Body of pancreas (tissue), 4 donors: ENCODE measurements at regions not wholly inside any gene's neighbourhood (a gene's known extent, or its start where the extent isn't known, plus 50 kb on each side); places are given as distances from the start of the nearest gene placed in this dataset.

Experiments used
- ATAC-seq: fragments of 150-250 bp; one replicate; pipeline ENCODE4 v1.9.1; 2016
- DNase-seq, 4 donors: peaks; one replicate each; pipeline ENCODE4 v3.0.0-alpha.2; 2019
- H3K27ac ChIP-seq, 4 donors: fragments of 200-600 bp; sonication (generic); 1 replicate in 3 of 4; 2 replicates in 1 of 4; pipeline versions ENCODE4 v1.5.1 to v1.6.1; 2016 to 2019; ENCODE audit warnings: mild to moderate bottlenecking in 1 of 4, mixed read lengths in 1 of 4, moderate library complexity in 1 of 4
- H3K27me3 ChIP-seq, 2 donors: fragments of 200-600 bp; sonication (generic); one replicate each; pipeline ENCODE4 v1.6.0; 2016; ENCODE audit warnings: mild to moderate bottlenecking in 1 of 2
- H3K36me3 ChIP-seq, 2 donors: fragments of 200-600 bp; sonication (generic); replicated peaks in 1 of 2; 2 replicates each; pipeline ENCODE4 v1.5.1; 2016; ENCODE audit warnings: low read depth in 2 of 2; ENCODE audit not compliant: insufficient read depth in 1 of 2
- H3K4me1 ChIP-seq: fragments of 200-600 bp; sonication (generic); one replicate; pipeline ENCODE4 v1.6.0; 2016
- H3K4me3 ChIP-seq, 2 donors: fragments of 200-600 bp; sonication (generic); 1 replicate in 1 of 2; 2 replicates in 1 of 2; pipeline ENCODE4 v1.5.1; 2016 to 2019
- H3K9me3 ChIP-seq, 3 donors: fragments of 200-600 bp; sonication (generic); 1 replicate in 2 of 3; 2 replicates in 1 of 3; pipeline ENCODE4 v1.5.1; 2016
- CTCF ChIP-seq, 7 experiments: fragments of 450-650 bp in 4 of 7; fragments of 200-600 bp in 3 of 7; sonication (generic) in 3 of 7; IDR thresholded peaks; one replicate each; pipeline ENCODE4 v1.5.1; 2016 to 2019; ENCODE audit warnings: antibody characterized with exemption in 7 of 7
- POLR2A ChIP-seq, 3 donors: fragments of 450-650 bp; IDR thresholded peaks; one replicate each; pipeline ENCODE4 v1.6.1; 2016; ENCODE audit warnings: antibody characterized with exemption in 3 of 3, mild to moderate bottlenecking in 2 of 3
- WGBS, 2 donors: methylation state at CpG; one replicate each; pipeline ENCODE4 v1.1.5; 2017; 5-methylcytosine and 5-hydroxymethylcytosine counted together
- intact Hi-C: fragments of 100-400 bp; cut with DNase I; formaldehyde crosslinking; loops from one replicate; pipeline ENCODE4 v1.15.1; 2023

GRCh38 chr5:74156728-74157383 lies 483.7 kb downstream of the ENC1 start:
- DNase-seq (no peak), ATAC-seq (no peak)
- H3K4me3 ChIP-seq: no peak overlapping the region
- no peaks in the 10 kb centered on the region for H3K4me1 ChIP-seq
- intact Hi-C loops: no loop called here
- 70 to 72% methylated on average over 3 of the region's 3 CpGs for WGBS, 2 donors
- no peak for TF ChIP-seq POLR2A (IDR thresholded peaks at IDR 0.05)
- no peak for TF ChIP-seq CTCF (IDR thresholded peaks at IDR 0.05)
- H3K36me3 ChIP-seq: no peaks in the 10 kb centered on the region
- H3K27ac ChIP-seq: no peak overlapping the region
- H3K9me3 ChIP-seq: no peaks in the 10 kb centered on the region
- no peaks in the 10 kb centered on the region for H3K27me3 ChIP-seq

- Histone ChIP-seq H3K9me3 (no peaks in the 10 kb centered on the region), H3K4me3 (no peak overlapping the region), H3K4me1 (no peaks in the 10 kb centered on the region), H3K36me3 (no peaks in the 10 kb centered on the region), H3K27ac (no peak overlapping the region), H3K27me3 (no peaks in the 10 kb centered on the region)
- intact Hi-C loops: no loop called here
- TF ChIP-seq POLR2A (IDR thresholded peaks at IDR 0.05) (no peak), CTCF (IDR thresholded peaks at IDR 0.05) (no peak)
- WGBS, 2 donors: 72 to 79% methylated on average over 1 of the region's 1 CpG
- DNase-seq: no peak
- ATAC-seq: no peak
Observed at GRCh38 chr5:74155501-74155900, 485.0 kb downstream of the ENC1 start.

GRCh38 chr5:74154526-74154925 lies 486.0 kb downstream of the ENC1 start:
- WGBS, 2 donors: 67 to 78% methylated on average over 3 of the region's 3 CpGs

GRCh38 chr5:74153255-74153790 lies 487.2 kb downstream of the ENC1 start:
- ATAC-seq: no peak
- no peak overlapping the region for H3K4me3 ChIP-seq
- intact Hi-C loops: no loop called here
- WGBS, 2 donors: 81 to 83% methylated on average over 1 of the region's 1 CpG
- H3K4me1 ChIP-seq: peaks cover 5% of the 10 kb centered on the region
- TF ChIP-seq POLR2A (IDR thresholded peaks at IDR 0.05) (no peak), CTCF (IDR thresholded peaks at IDR 0.05) (no peak)
- no peaks in the 10 kb centered on the region for H3K9me3 ChIP-seq
- no peak for DNase-seq
- H3K36me3 ChIP-seq: no peaks in the 10 kb centered on the region
- H3K27ac ChIP-seq: no peak overlapping the region
- no peaks in the 10 kb centered on the region for H3K27me3 ChIP-seq

More at GRCh38 chr5:74154526-74154925, 486.0 kb downstream of the ENC1 start:
- no peaks in the 10 kb centered on the region for H3K27me3 ChIP-seq
- DNase-seq (no peak), ATAC-seq (no peak)
- intact Hi-C loops: no loop called here
- H3K4me3 ChIP-seq: no peak overlapping the region
- H3K4me1 ChIP-seq: peaks cover under 1% of the 10 kb centered on the region
- no peaks in the 10 kb centered on the region for H3K36me3 ChIP-seq
- no peak for TF ChIP-seq CTCF (IDR thresholded peaks at IDR 0.05)
- TF ChIP-seq POLR2A (IDR thresholded peaks at IDR 0.05): no peak
- H3K9me3 ChIP-seq: no peaks in the 10 kb centered on the region
- no peak overlapping the region for H3K27ac ChIP-seq
